GF-D8 (cell line): ENCODE measurements at regions not wholly inside any gene's neighbourhood (a gene's known extent, or its start where the extent isn't known, plus 50 kb on each side); places are given as distances from the start of the nearest gene placed in this dataset.
"Not testable (repeated sequence)": the region's sequence is repeated elsewhere in the genome, so short reads cannot be mapped to it uniquely, and the experiment has no call there.

ENCODE experiments used
- DNase-seq: peaks from one replicate; lab custom pipeline; 2025; lab: John Stamatoyannopoulos, UW

GRCh38 chr6:85081102-85081501 lies 316.7 kb upstream of the TBX18 start:
- DNase-seq = no peak

- no peak for DNase-seq
These were observed 315.4 kb upstream of the TBX18 start for GRCh38 chr6:85079761-85080160.

DNA sequence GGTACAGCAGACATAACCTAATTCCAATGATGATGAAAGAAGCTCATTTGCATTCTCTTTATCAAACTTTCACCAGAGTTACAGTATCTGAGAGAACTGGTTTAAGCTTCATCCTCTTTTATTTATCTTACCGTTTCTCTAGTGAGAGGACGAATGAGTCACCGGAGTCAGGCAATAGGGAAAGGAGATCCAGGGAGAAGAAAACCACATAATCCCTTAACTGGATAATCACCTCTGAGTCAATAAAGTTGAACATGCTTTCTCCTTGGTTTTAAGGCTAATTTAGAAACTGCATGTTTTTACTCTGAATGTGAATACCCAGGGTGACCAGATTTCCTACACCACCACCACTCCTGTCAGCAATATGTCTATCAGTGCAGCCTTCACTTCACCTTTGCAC lies 313.7 kb upstream of the TBX18 start:
- DNase-seq = no peak

DNA sequence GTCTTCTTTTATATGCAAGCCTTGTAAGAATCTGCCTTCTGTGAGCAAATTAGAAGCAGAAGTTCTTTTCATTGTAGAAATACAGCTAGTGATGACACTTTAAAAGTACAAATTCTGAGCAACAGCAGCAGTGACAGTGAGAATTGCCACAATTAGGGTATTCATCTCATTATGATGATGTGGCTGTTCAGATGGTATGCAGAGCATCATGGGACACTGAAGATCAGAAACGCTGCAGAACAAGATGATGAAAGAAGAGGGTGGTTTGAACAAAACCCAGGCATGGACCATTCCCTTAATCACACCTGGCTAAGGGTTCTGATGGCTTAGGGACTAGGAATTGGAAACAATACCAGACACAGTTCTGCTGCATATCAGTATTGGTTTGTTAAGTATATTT lies 312.7 kb upstream of the TBX18 start:
- DNase-seq = no peak

- DNase-seq = not testable (repeated sequence)
These were observed 307.4 kb upstream of the TBX18 start for GRCh38 chr6:85071845-85072244.

GRCh38 chr6:85069577-85069976 lies 305.2 kb upstream of the TBX18 start:
- no peak for DNase-seq

- no peak for DNase-seq
These were observed 303.8 kb upstream of the TBX18 start for GRCh38 chr6:85068221-85068620.

DNA sequence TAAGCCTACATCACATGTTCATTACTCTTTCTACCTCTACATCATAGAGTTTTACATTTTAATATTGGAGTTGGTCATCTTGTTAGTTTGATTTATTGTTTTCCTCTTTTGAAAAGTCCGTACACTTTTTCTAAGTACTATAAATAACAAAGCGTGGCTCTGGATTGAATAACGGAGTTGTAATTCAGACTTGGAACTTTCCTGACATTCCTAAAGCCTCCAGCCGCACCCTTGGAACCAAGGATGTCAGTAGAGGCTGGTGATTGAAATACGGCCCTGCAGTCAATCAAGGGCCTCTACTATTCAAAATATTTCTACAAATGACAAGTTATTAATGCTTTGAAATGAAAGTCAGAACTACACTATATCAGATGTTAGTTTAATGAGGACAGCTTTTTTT lies 301.9 kb upstream of the TBX18 start:
- DNase-seq = no peak

- DNase-seq = no peak
These were observed 301.4 kb upstream of the TBX18 start for GRCh38 chr6:85065831-85066230.

DNA sequence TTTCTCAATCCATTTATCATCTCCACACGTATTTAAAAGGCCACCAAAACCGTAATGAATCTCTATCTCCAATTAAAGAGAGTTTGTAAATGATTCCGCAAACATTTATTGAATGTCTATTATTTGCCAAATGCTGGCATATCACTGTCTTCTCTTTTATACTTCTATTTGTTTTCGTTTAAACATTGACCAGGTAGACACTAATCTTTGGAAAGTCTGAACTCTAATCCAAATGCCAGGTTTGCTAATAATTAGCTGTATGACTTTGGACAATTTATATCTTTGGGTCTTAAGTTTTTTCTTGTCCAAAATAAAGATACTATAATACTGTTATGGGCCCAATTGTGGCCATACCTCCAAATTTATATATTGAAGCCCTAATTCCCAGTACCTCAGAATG lies 299.2 kb upstream of the TBX18 start:
- DNase-seq = no peak

- no peak for DNase-seq
These were observed 298.5 kb upstream of the TBX18 start for GRCh38 chr6:85062884-85063283.

GRCh38 chr6:85058806-85059205 lies 294.4 kb upstream of the TBX18 start:
- no peak for DNase-seq

GRCh38 chr6:85050149-85050548 lies 285.8 kb upstream of the TBX18 start:
- no peak for DNase-seq

- DNase-seq = no peak
These were observed 284.9 kb upstream of the TBX18 start for GRCh38 chr6:85049282-85049681.

- DNase-seq = no peak
These were observed 283.4 kb upstream of the TBX18 start for GRCh38 chr6:85047818-85048217.

DNA sequence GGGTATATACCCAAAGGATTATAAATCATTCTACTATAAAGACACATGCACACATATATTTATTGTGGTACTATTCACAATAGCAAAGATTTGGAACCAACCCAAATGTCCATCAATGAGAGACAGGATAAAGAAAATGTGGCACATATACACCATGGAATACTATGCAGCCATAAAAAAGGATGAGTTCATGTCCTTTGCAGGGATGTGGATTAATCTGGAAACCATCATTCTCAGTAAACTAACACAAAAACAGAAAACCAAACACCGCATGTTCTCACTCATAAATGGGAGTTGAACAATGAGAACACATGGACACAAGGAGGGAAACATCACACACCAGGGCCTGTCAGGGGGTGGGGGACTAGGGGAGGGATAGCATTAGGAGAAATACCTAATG lies 281.4 kb upstream of the TBX18 start:
- DNase-seq = not testable (repeated sequence)

- DNase-seq = no peak
These were observed 280.0 kb upstream of the TBX18 start for GRCh38 chr6:85044361-85044760.

DNA sequence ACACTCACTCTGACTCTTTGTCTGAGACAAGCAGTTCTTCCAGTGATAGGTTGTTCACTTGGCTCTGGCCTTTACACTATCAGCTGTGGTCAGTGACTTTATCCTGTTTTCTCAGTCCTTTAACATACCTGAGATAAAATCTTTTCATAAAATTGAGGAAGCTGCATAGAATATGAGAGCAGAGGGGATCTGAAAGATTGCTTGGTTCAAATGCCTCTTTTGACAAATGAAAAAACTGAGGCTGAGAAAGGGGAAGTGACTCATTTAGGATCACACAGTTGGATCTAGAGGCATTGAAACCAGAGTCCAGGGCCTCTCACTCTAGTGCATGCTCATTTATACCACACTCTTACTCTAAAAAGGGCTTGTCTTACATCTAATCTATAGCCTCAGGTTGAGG lies 277.0 kb upstream of the TBX18 start:
- no peak for DNase-seq

GRCh38 chr6:85037221-85037620 lies 272.8 kb upstream of the TBX18 start:
- DNase-seq = no peak

DNA sequence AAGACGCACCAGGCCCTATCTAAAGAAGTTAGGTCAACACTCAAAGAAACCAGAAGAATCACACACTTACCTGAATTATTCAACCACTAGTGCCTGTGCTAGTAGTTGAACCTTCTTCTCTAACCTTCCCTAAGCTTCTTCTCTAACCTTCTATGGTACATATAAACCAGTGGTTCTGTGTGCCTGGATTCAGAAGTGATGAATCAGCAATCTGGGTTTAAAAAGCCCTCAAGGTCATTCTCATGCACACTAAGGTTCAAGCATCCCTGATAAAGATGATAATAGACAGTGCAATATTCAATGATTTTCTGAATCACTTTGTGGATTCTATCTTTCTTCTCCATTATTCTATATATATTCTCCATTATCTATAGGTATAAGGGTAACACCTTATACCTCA lies 271.4 kb upstream of the TBX18 start:
- DNase-seq = no peak

- DNase-seq = no peak
These were observed 269.1 kb upstream of the TBX18 start for GRCh38 chr6:85033547-85033946.

GRCh38 chr6:85026021-85026420 lies 261.6 kb upstream of the TBX18 start:
- no peak for DNase-seq

DNA sequence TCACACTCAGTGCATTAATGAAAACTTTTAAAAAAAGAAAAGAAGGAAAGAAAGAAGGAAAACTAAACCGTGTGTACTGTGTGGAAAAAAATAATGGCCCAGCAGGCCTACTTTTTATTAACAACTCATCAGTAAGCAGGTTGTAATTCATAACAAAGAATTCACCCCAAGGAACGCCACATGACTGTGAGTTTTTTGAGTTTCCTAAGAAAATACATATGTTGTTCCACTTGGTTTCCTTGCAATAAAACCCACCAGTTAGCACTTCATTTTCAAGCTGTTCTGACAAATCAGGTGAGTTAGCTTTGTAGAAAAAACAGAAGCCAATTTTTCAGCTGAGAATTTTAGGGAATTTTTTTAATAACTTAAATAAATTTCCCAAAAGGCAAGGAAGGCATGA lies 259.3 kb upstream of the TBX18 start:
- DNase-seq = no peak

GRCh38 chr6:85017352-85017751 lies 253.0 kb upstream of the TBX18 start:
- no peak for DNase-seq

- DNase-seq = no peak
These were observed 252.3 kb upstream of the TBX18 start for GRCh38 chr6:85016726-85017125.
